Testis (tissue), 2 donors: ENCODE measurements at regions not wholly inside any gene's neighbourhood (a gene's known extent, or its start where the extent isn't known, plus 50 kb on each side); places are given as distances from the start of the nearest gene placed in this dataset.

Source experiments
- DNase-seq: peaks from one replicate; pipeline ENCODE4 v3.0.0-alpha.2; 2019
- H3K27ac ChIP-seq, 2 donors: fragments of 200-600 bp; sonication (generic); one replicate each; pipeline ENCODE4 v1.5.1; 2019
- H3K27me3 ChIP-seq: fragments of 200-600 bp; sonication (generic); one replicate; pipeline ENCODE4 v1.5.1; 2019
- H3K36me3 ChIP-seq: fragments of 200-600 bp; sonication (generic); one replicate; pipeline ENCODE4 v1.5.1; 2017; ENCODE audit warnings: low read depth; ENCODE audit errors: missing control alignments
- H3K4me1 ChIP-seq: fragments of 200-600 bp; sonication (generic); one replicate; pipeline ENCODE4 v1.5.1; 2019
- H3K4me3 ChIP-seq, 2 donors: fragments of 200-600 bp; sonication (generic); one replicate each; pipeline ENCODE4 v1.5.1; 2017 to 2019
- H3K9me3 ChIP-seq: fragments of 200-600 bp; sonication (generic); one replicate; pipeline ENCODE4 v1.5.1; 2017
- POLR2A ChIP-seq: fragments of 450-650 bp; IDR thresholded peaks from one replicate; pipeline ENCODE4 v1.6.1; 2017; ENCODE audit warnings: antibody characterized with exemption, mild to moderate bottlenecking, moderate library complexity
- WGBS, 2 donors: methylation state at CpG; one replicate each; pipeline ENCODE4 v1.1.5; 2018; 5-methylcytosine and 5-hydroxymethylcytosine counted together
- intact Hi-C: fragments of 100-400 bp; cut with DNase I; formaldehyde crosslinking; loops from one replicate; pipeline ENCODE4 v1.15.1; 2023; ENCODE audit warnings: low total_unique reads
- TF ChIP-seq, protein P1 (sequence below), 3 experiments: fragments of 450-650 bp in 2 of 3; fragments of 200-600 bp in 1 of 3; sonication (generic) in 1 of 3; IDR thresholded peaks; one replicate each; pipeline ENCODE4 v1.5.1; 2016 to 2019; ENCODE audit warnings: antibody characterized with exemption in 3 of 3, mild to moderate bottlenecking in 2 of 3, moderate library complexity in 1 of 3

DNA sequence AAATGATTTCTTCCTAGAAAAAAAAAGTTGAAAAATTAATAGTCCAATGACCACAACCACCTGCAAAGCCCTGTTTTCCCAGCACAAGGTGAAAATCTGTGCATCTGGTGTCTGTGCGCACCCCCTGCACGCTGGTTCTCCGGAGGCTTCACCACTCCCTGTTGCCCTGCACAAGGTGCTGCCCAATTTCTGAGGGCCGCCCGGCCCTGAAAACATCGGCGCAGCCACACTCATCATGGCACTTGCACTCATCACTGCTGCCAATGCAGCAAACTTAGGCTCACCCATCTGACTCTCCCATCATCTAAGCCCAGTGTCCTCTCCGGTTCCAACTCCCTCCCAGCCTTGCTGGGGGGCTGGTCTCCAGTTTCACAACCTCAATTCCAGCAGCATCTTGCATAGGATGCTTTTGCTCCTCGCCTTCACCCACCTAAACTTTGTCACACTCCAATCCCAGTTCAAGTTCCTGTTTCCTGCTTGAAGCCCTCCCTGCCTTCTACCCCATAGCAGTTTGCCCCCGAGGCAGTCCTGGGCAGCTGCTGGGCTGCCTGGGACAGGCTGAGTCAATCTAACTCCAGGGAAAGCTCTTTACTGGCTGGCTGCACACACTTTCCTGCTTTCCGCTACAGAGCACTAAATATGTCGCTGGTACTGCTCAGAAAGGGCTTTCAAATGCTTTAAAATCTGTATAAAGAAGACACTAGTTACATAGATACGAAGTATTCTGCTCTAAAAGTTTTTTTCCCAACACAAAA lies 522.5 kb upstream of the ID2 start:
- Histone ChIP-seq H3K4me3 (no peak overlapping the region), H3K27ac (no peak overlapping the region), H3K4me1 (no peaks in the 10 kb centered on the region), H3K27me3 (no peaks in the 10 kb centered on the region), H3K9me3 (no peaks in the 10 kb centered on the region), H3K36me3 (no peaks in the 10 kb centered on the region)
- no peak for DNase-seq
- TF ChIP-seq, protein P1, sequence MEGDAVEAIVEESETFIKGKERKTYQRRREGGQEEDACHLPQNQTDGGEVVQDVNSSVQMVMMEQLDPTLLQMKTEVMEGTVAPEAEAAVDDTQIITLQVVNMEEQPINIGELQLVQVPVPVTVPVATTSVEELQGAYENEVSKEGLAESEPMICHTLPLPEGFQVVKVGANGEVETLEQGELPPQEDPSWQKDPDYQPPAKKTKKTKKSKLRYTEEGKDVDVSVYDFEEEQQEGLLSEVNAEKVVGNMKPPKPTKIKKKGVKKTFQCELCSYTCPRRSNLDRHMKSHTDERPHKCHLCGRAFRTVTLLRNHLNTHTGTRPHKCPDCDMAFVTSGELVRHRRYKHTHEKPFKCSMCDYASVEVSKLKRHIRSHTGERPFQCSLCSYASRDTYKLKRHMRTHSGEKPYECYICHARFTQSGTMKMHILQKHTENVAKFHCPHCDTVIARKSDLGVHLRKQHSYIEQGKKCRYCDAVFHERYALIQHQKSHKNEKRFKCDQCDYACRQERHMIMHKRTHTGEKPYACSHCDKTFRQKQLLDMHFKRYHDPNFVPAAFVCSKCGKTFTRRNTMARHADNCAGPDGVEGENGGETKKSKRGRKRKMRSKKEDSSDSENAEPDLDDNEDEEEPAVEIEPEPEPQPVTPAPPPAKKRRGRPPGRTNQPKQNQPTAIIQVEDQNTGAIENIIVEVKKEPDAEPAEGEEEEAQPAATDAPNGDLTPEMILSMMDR (IDR thresholded peaks at IDR 0.05): no peak
- TF ChIP-seq POLR2A: no peak
- WGBS, 2 donors: 87 to 90% methylated on average over 13 of the region's 13 CpGs
- intact Hi-C loops: no loop called here

DNA sequence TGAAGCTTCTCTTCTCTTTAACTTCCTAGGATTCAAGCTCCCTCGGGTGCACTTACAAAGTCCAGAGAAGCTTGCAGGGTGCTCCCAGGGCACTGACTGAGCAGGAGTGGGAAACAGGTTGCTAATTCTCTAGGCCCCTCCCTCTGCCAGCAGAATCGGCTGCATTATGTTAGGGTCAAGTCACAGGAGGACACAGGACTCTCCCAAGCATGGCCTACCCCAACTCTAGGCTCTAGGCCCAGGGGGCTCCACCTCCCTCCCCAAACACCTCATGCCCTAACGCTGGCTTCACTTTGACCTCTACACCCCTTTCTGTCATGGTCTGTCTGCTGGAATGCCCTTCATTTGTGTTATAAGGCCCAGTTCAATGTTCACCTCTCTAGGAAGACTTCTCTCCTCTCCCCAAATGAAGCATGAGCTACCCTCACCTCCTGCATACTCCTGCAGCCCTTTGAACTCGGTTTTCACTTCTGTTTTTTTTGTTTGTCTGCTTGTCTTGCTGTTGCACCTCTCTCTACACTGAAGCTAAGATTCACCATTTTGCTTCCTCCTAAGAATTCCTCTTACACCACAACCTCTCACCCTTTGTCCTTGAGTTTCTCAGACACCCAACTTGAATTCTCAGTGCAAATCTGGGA lies 521.8 kb upstream of the ID2 start:
- Histone ChIP-seq H3K27ac (no peak overlapping the region), H3K36me3 (no peaks in the 10 kb centered on the region), H3K27me3 (no peaks in the 10 kb centered on the region), H3K4me1 (no peaks in the 10 kb centered on the region), H3K9me3 (no peaks in the 10 kb centered on the region), H3K4me3 (no peak overlapping the region)
- intact Hi-C loops: no loop called here
- 76 to 80% methylated on average over 4 of the region's 4 CpGs for WGBS, 2 donors
- no peak for TF ChIP-seq POLR2A
- TF ChIP-seq, protein P1 (IDR thresholded peaks at IDR 0.05): no peak
- DNase-seq: no peak

DNA sequence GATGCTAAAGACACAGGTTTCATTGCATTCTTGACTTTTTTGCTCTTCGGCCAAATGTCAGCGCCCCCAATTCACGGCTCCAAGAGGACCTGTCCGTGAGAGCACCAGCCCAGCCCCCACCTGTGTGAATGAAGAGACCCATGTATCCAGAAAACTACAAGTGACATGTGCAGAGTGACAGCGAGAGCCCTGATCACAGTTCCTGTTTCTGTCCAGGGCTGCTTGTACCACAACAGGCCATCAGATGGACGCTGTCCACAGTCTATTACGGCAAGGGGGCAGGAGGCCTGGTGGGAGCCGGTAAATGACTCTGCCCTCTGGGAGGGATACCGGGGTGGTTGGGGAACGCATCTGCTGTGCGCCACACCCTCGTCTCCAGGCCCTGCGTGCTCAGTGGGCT lies 520.9 kb upstream of the ID2 start:
- Histone ChIP-seq H3K4me1 (no peaks in the 10 kb centered on the region), H3K9me3 (no peaks in the 10 kb centered on the region), H3K36me3 (no peaks in the 10 kb centered on the region), H3K27ac (no peak overlapping the region), H3K4me3 (no peak overlapping the region), H3K27me3 (no peaks in the 10 kb centered on the region)
- DNase-seq: no peak
- TF ChIP-seq, protein P1 (IDR thresholded peaks at IDR 0.05): no peak
- TF ChIP-seq POLR2A: no peak
- WGBS, 2 donors: 64 to 74% methylated on average over 13 of the region's 13 CpGs
- intact Hi-C loops: no loop called here

DNA sequence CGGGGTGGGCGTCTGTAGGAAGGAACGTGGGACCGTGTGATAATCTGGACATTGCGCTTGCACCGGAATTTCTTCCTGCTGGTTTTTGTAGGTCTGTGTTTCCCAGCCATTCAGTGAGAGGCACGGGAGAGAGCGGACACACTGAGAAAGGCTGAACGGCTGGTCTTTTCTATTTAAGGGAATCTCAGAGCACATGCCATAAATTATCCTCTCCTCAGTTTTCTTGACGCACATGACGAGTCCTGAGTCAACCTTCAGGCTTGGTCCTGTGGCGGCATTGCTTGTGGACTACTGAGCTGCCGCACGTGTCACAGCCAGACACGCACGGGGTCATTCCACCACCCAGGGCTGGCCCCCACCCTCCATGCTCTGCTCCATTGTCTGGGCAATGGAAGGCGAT lies 519.3 kb upstream of the ID2 start:
- Histone ChIP-seq H3K27me3 (no peaks in the 10 kb centered on the region), H3K36me3 (no peaks in the 10 kb centered on the region), H3K4me1 (no peaks in the 10 kb centered on the region), H3K27ac (no peak overlapping the region), H3K9me3 (no peaks in the 10 kb centered on the region), H3K4me3 (no peak overlapping the region)
- intact Hi-C loops: no loop called here
- no peak for TF ChIP-seq POLR2A
- TF ChIP-seq, protein P1 (IDR thresholded peaks at IDR 0.05): no peak
- no peak for DNase-seq
- WGBS, 2 donors: 62 to 65% methylated on average over 16 to 17 of the region's 17 CpGs

DNA sequence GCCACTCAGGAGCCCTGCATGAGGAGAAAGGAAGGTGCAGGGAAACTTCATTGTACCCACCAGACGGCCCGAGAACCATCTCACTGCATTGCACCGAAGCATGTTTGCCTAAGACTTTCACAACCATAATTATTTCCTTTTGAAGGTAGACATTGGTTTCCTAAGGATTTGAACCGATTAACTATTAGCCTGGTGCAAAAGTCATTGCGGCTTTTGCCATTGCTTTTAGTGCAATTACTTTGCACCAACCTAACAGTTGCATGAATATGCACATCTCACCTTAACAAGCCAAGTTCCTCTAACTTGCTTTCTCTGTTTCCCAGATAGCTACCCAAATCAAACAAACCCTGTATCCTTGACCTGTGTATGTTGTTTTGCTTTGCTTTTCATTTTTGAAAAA lies 516.3 kb upstream of the ID2 start:
- no peak overlapping the region for H3K27ac ChIP-seq
- no peak overlapping the region for H3K4me3 ChIP-seq
- H3K9me3 ChIP-seq: no peaks in the 10 kb centered on the region
- intact Hi-C loops: no loop called here
- no peaks in the 10 kb centered on the region for H3K27me3 ChIP-seq
- 95 to 97% methylated on average over 5 of the region's 5 CpGs for WGBS, 2 donors
- TF ChIP-seq, protein P1 (IDR thresholded peaks at IDR 0.05): no peak
- TF ChIP-seq POLR2A: no peak
- no peaks in the 10 kb centered on the region for H3K4me1 ChIP-seq
- DNase-seq: no peak
- H3K36me3 ChIP-seq: no peaks in the 10 kb centered on the region
